CD14-positive monocyte (primary cell): ENCODE measurements at regions not wholly inside any gene's neighbourhood (a gene's known extent, or its start where the extent isn't known, plus 50 kb on each side); places are given as distances from the start of the nearest gene placed in this dataset.

Experiments used
- DNase-seq, 3 donors: peaks; one replicate each; pipeline ENCODE4 v3.0.0-alpha.2; 2011 to 2022
- H2AFZ ChIP-seq: 2 replicates; pipeline ENCODE4 v1.6.0; 2012; ENCODE audit warnings: mild to moderate bottlenecking, low read depth, low read length, inconsistent platforms; ENCODE audit not compliant: insufficient read depth, poor library complexity, severe bottlenecking
- H3K27ac ChIP-seq, 2 donors: 1 replicate in 1 of 2; 2 replicates in 1 of 2; pipeline ENCODE4 v1.5.1; 2012 to 2013; ENCODE audit warnings: low read length in 2 of 2, control low read depth in 1 of 2, inconsistent platforms in 1 of 2, low read depth in 1 of 2, mild to moderate bottlenecking in 1 of 2
- H3K27me3 ChIP-seq, 2 donors: one replicate each; pipeline versions ENCODE4 v1.6.0 to v1.6.1; 2011 to 2013; ENCODE audit warnings: low read length in 2 of 2; ENCODE audit not compliant: control insufficient read depth in 2 of 2, insufficient read depth in 2 of 2
- H3K36me3 ChIP-seq, 2 donors: replicated peaks in 1 of 2; 1 replicate in 1 of 2; 2 replicates in 1 of 2; pipeline versions ENCODE4 v1.5.1 to v1.6.1; 2012 to 2013; ENCODE audit warnings: low read length in 2 of 2, control low read depth in 1 of 2, inconsistent platforms in 1 of 2, mild to moderate bottlenecking in 1 of 2; ENCODE audit not compliant: insufficient read depth in 2 of 2, control insufficient read depth in 1 of 2
- H3K4me1 ChIP-seq, 2 donors: 1 replicate in 1 of 2; 2 replicates in 1 of 2; pipeline versions ENCODE4 v1.5.1 to v1.6.1; 2012 to 2013; ENCODE audit warnings: low read length in 2 of 2, control low read depth in 1 of 2, inconsistent platforms in 1 of 2, mild to moderate bottlenecking in 1 of 2, moderate library complexity in 1 of 2; ENCODE audit not compliant: insufficient read depth in 2 of 2, control insufficient read depth in 1 of 2
- H3K4me2 ChIP-seq: replicated peaks from 2 replicates; pipeline ENCODE3; 2012; ENCODE audit warnings: low read length, moderate library complexity, mild to moderate bottlenecking; ENCODE audit not compliant: poor library complexity, severe bottlenecking; ENCODE audit errors: extremely low read depth
- H3K4me3 ChIP-seq, 3 experiments: fragments of 200-600 bp in 1 of 3; sonication (generic) in 1 of 3; replicated peaks in 1 of 3; 1 replicate in 2 of 3; 2 replicates in 1 of 3; pipeline ENCODE4 v1.5.1; 2011 to 2013; ENCODE audit warnings: low read length in 3 of 3, mild to moderate bottlenecking in 3 of 3, control low read depth in 2 of 3, low read depth in 2 of 3, inconsistent platforms in 1 of 3, moderate library complexity in 1 of 3
- H3K79me2 ChIP-seq: 2 replicates; pipeline ENCODE4 v1.6.0; 2012; ENCODE audit warnings: mild to moderate bottlenecking, control low read depth, inconsistent platforms, low read length, moderate library complexity; ENCODE audit not compliant: insufficient read depth
- H3K9ac ChIP-seq: 2 replicates; pipeline ENCODE4 v1.6.0; 2017; ENCODE audit warnings: low read length, mild to moderate bottlenecking; ENCODE audit not compliant: insufficient read depth, poor library complexity, severe bottlenecking
- H3K9me3 ChIP-seq, 2 donors: replicated peaks in 1 of 2; 1 replicate in 1 of 2; 2 replicates in 1 of 2; pipeline versions ENCODE4 v1.5.1 to v1.6.1; 2012 to 2013; ENCODE audit warnings: low read length in 2 of 2, control low read depth in 1 of 2; ENCODE audit not compliant: control insufficient read depth in 1 of 2, insufficient read depth in 1 of 2
- H4K20me1 ChIP-seq: 2 replicates; pipeline ENCODE4 v1.6.0; 2012; ENCODE audit warnings: mild to moderate bottlenecking, low read length, control low read depth, moderate library complexity; ENCODE audit not compliant: insufficient read depth
- H3K27ac Mint-ChIP-seq, 7 donors: one replicate each; pipeline ENCODE4 v1.8.0; 2020; ENCODE audit warnings: mild to moderate bottlenecking in 7 of 7, mixed read lengths in 7 of 7, moderate library complexity in 6 of 7, inconsistent platforms in 2 of 7
- H3K27me3 Mint-ChIP-seq, 3 donors: one replicate each; pipeline ENCODE4 v1.8.0; 2021 to 2022; ENCODE audit warnings: low read depth in 3 of 3, mild to moderate bottlenecking in 3 of 3, mixed read lengths in 3 of 3, moderate library complexity in 3 of 3, inconsistent platforms in 1 of 3
- H3K36me3 Mint-ChIP-seq, 2 donors: one replicate each; pipeline ENCODE4 v1.8.0; 2020; ENCODE audit warnings: mixed read lengths in 2 of 2, inconsistent platforms in 1 of 2, mild to moderate bottlenecking in 1 of 2
- H3K4me1 Mint-ChIP-seq: one replicate; pipeline ENCODE4 v1.8.0; 2020; ENCODE audit warnings: mild to moderate bottlenecking, mixed read lengths
- H3K4me3 Mint-ChIP-seq, 2 donors: one replicate each; pipeline ENCODE4 v1.8.0; 2020; ENCODE audit warnings: mild to moderate bottlenecking in 2 of 2, mixed read lengths in 2 of 2, moderate library complexity in 1 of 2
- H3K9me3 Mint-ChIP-seq, 7 donors: one replicate each; pipeline ENCODE4 v1.8.0; 2020 to 2022; ENCODE audit warnings: mixed read lengths in 7 of 7, mild to moderate bottlenecking in 6 of 7, moderate library complexity in 6 of 7, inconsistent platforms in 2 of 7
- CTCF ChIP-seq: fragments of 200-600 bp; IDR thresholded peaks from one replicate; pipeline ENCODE4 v1.8.0; 2022; ENCODE audit warnings: antibody characterized with exemption, mild to moderate bottlenecking
- WGBS: methylation state at CpG from one replicate; pipeline ENCODE4 v1.1.5; 2013; ENCODE audit warnings: missing lambda C conversion rate; ENCODE audit not compliant: insufficient coverage; 5-methylcytosine and 5-hydroxymethylcytosine counted together
- intact Hi-C, 2 donors: fragments of 100-400 bp; cut with micrococcal nuclease; formaldehyde crosslinking; loops; one replicate each; pipeline versions ENCODE4 v1.15.0 to v1.15.1; 2023

GRCh38 chr11:23313001-23313400 lies 452.7 kb upstream of the CCDC179 start:
- Histone ChIP-seq H3K4me2 (no peak overlapping the region), H4K20me1 (no peaks in the 10 kb centered on the region), H3K9me3 (peaks cover 0 to 5% of the 10 kb centered on the region in 2 donors), H3K27ac (no peak overlapping the region), H3K27me3 (no peaks in the 10 kb centered on the region), H3K4me3 (no peak overlapping the region), H2AFZ (no peak overlapping the region), H3K36me3 (no peaks in the 10 kb centered on the region), H3K4me1 (no peaks in the 10 kb centered on the region), H3K9ac (no peak overlapping the region), H3K79me2 (no peaks in the 10 kb centered on the region)
- no peaks in the 10 kb centered on the region for H3K4me1 Mint-ChIP-seq
- peaks cover 0 to 2% (median 1%) of the 10 kb centered on the region in 7 donors for H3K9me3 Mint-ChIP-seq
- TF ChIP-seq CTCF = no peak
- intact Hi-C loops = no loop called here
- H3K4me3 Mint-ChIP-seq = no peak overlapping the region
- H3K36me3 Mint-ChIP-seq = no peaks in the 10 kb centered on the region
- WGBS = no CpG with 5 or more reads among the region's 1 CpG
- H3K27me3 Mint-ChIP-seq = no peaks in the 10 kb centered on the region
- DNase-seq = no peak
- H3K27ac Mint-ChIP-seq = no peak overlapping the region

GRCh38 chr11:23314162-23314561 lies 453.9 kb upstream of the CCDC179 start:
- Histone ChIP-seq H3K27ac (no peak overlapping the region), H4K20me1 (no peaks in the 10 kb centered on the region), H3K36me3 (no peaks in the 10 kb centered on the region), H3K4me3 (no peak overlapping the region), H3K9me3 (peaks cover 0 to 5% of the 10 kb centered on the region in 2 donors), H3K9ac (no peak overlapping the region), H3K27me3 (no peaks in the 10 kb centered on the region), H2AFZ (no peak overlapping the region), H3K4me2 (no peak overlapping the region), H3K79me2 (no peaks in the 10 kb centered on the region), H3K4me1 (no peaks in the 10 kb centered on the region)
- intact Hi-C loops = no loop called here
- Mint-ChIP-seq H3K27ac (no peak overlapping the region), H3K36me3 (no peaks in the 10 kb centered on the region), H3K9me3 (peaks cover 0 to 2% (median 0%) of the 10 kb centered on the region in 7 donors), H3K27me3 (no peaks in the 10 kb centered on the region), H3K4me1 (no peaks in the 10 kb centered on the region), H3K4me3 (no peak overlapping the region)
- TF ChIP-seq CTCF = no peak
- no peak for DNase-seq
- no CpG with 5 or more reads among the region's 3 CpGs for WGBS
